NT2/D1 (cell line): ENCODE measurements at regions not wholly inside any gene's neighbourhood (a gene's known extent, or its start where the extent isn't known, plus 50 kb on each side); places are given as distances from the start of the nearest gene placed in this dataset.

ENCODE experiments used
- DNase-seq: peaks from one replicate; pipeline ENCODE4 v3.0.0-alpha.2; 2011; ENCODE audit warnings: low read depth, low spot score
- H3K27me3 ChIP-seq: 2 replicates; pipeline ENCODE4 v1.6.0; 2011; ENCODE audit warnings: mild to moderate bottlenecking; ENCODE audit not compliant: insufficient read length, insufficient read depth
- H3K36me3 ChIP-seq: 2 replicates; pipeline ENCODE4 v1.6.1; 2011; ENCODE audit warnings: mild to moderate bottlenecking, low read length, mixed read lengths; ENCODE audit not compliant: insufficient read depth, insufficient read length
- H3K4me1 ChIP-seq: 2 replicates; pipeline ENCODE4 v1.5.1; 2011; ENCODE audit not compliant: insufficient read depth, insufficient read length
- H3K4me3 ChIP-seq: 2 replicates; pipeline ENCODE4 v1.5.1; 2011; ENCODE audit warnings: low read depth; ENCODE audit not compliant: insufficient read length
- H3K9ac ChIP-seq: 2 replicates; pipeline ENCODE4 v1.6.0; 2011; ENCODE audit warnings: low read depth; ENCODE audit not compliant: insufficient read length
- H3K9me3 ChIP-seq: 2 replicates; pipeline ENCODE4 v1.5.1; 2011; ENCODE audit warnings: mild to moderate bottlenecking, low read length; ENCODE audit not compliant: insufficient read depth
- SUZ12 ChIP-seq: IDR thresholded peaks from 2 replicates; pipeline ENCODE4 v1.6.1; 2011; ENCODE audit not compliant: insufficient read length, insufficient read depth; ENCODE audit errors: extremely low read depth
- YY1 ChIP-seq: IDR thresholded peaks from 2 replicates; pipeline ENCODE4 v1.6.1; 2011; ENCODE audit not compliant: insufficient read length, insufficient read depth
- ZNF274 ChIP-seq: IDR thresholded peaks from 2 replicates; pipeline ENCODE4 v1.6.1; 2011; ENCODE audit warnings: mild to moderate bottlenecking, low read depth, low read length

- no peak for TF ChIP-seq ZNF274
- no peaks in the 10 kb centered on the region for H3K27me3 ChIP-seq
Observed at GRCh38 chr5:128885649-128886255, 79.5 kb upstream of the SLC27A6 start.

GRCh38 chr5:128895122-128895521, 70.2 kb upstream of the SLC27A6 start:
- Histone ChIP-seq H3K9me3 (no peaks in the 10 kb centered on the region), H3K36me3 (no peaks in the 10 kb centered on the region), H3K4me3 (no peak overlapping the region), H3K9ac (no peak overlapping the region), H3K4me1 (no peaks in the 10 kb centered on the region), H3K27me3 (no peaks in the 10 kb centered on the region)
- no peak for DNase-seq
- no peak for TF ChIP-seq ZNF274
- no peak for TF ChIP-seq SUZ12
- no peak for TF ChIP-seq YY1

More at GRCh38 chr5:128885649-128886255, 79.5 kb upstream of the SLC27A6 start:
- Histone ChIP-seq H3K9me3 (no peaks in the 10 kb centered on the region), H3K4me1 (no peaks in the 10 kb centered on the region), H3K4me3 (no peak overlapping the region), H3K36me3 (no peaks in the 10 kb centered on the region), H3K9ac (no peak overlapping the region)
- DNase-seq = no peak

- Histone ChIP-seq H3K27me3 (no peaks in the 10 kb centered on the region), H3K9me3 (no peaks in the 10 kb centered on the region), H3K4me1 (no peaks in the 10 kb centered on the region), H3K36me3 (no peaks in the 10 kb centered on the region), H3K9ac (no peak overlapping the region), H3K4me3 (no peak overlapping the region)
- no peak for DNase-seq
- TF ChIP-seq YY1 (no peak), ZNF274 (no peak), SUZ12 (no peak)
Observed at GRCh38 chr5:128896675-128897074, 68.6 kb upstream of the SLC27A6 start.

GRCh38 chr5:128903550-128903949, 61.7 kb upstream of the SLC27A6 start:
- Histone ChIP-seq H3K4me3 (no peak overlapping the region), H3K36me3 (no peaks in the 10 kb centered on the region), H3K4me1 (no peaks in the 10 kb centered on the region), H3K9ac (no peak overlapping the region), H3K27me3 (no peaks in the 10 kb centered on the region), H3K9me3 (no peaks in the 10 kb centered on the region)
- DNase-seq = no peak
- TF ChIP-seq SUZ12 (no peak), YY1 (no peak), ZNF274 (no peak)

- DNase-seq = no peak
- Histone ChIP-seq H3K9ac (no peak overlapping the region), H3K4me1 (no peaks in the 10 kb centered on the region), H3K4me3 (no peak overlapping the region), H3K27me3 (no peaks in the 10 kb centered on the region), H3K9me3 (no peaks in the 10 kb centered on the region), H3K36me3 (no peaks in the 10 kb centered on the region)
- TF ChIP-seq YY1 = no peak
- no peak for TF ChIP-seq ZNF274
Observed at GRCh38 chr5:128904805-128905567, 60.3 kb upstream of the SLC27A6 start.

GRCh38 chr5:128905568-128906110, 59.6 kb upstream of the SLC27A6 start:
- H3K36me3 ChIP-seq = no peaks in the 10 kb centered on the region
- no peaks in the 10 kb centered on the region for H3K4me1 ChIP-seq
- no peaks in the 10 kb centered on the region for H3K27me3 ChIP-seq
- H3K9me3 ChIP-seq = no peaks in the 10 kb centered on the region
- H3K9ac ChIP-seq = no peak overlapping the region
- no peak overlapping the region for H3K4me3 ChIP-seq
- TF ChIP-seq ZNF274 (no peak), YY1 (no peak)
- peak; percentile 25 for DNase-seq

- H3K36me3 ChIP-seq = no peaks in the 10 kb centered on the region
Observed at GRCh38 chr5:128913551-128913950, 51.7 kb upstream of the SLC27A6 start.

More at GRCh38 chr5:128913551-128913950, 51.7 kb upstream of the SLC27A6 start:
- H3K9me3 ChIP-seq = no peaks in the 10 kb centered on the region
- no peak for TF ChIP-seq YY1
- no peak for TF ChIP-seq SUZ12
- no peak for TF ChIP-seq ZNF274
- H3K4me1 ChIP-seq = no peaks in the 10 kb centered on the region
- no peak for DNase-seq
- H3K9ac ChIP-seq = no peak overlapping the region
- H3K4me3 ChIP-seq = no peak overlapping the region
- no peaks in the 10 kb centered on the region for H3K27me3 ChIP-seq
